H9 (cell line): ENCODE measurements at regions not wholly inside any gene's neighbourhood (a gene's known extent, or its start where the extent isn't known, plus 50 kb on each side); places are given as distances from the start of the nearest gene placed in this dataset.

ENCODE experiments used
- DNase-seq: peaks from one replicate; pipeline ENCODE4 v3.0.0-alpha.2; 2017
- H2AFZ ChIP-seq: one replicate; pipeline ENCODE4 v1.6.1; 2013; ENCODE audit warnings: mild to moderate bottlenecking, low read length, control low read depth, moderate library complexity
- H2AK5ac ChIP-seq: 2 replicates; pipeline ENCODE4 v1.6.1; 2013; ENCODE audit warnings: low read length, control low read depth, mixed read lengths; ENCODE audit not compliant: insufficient read length
- H2BK120ac ChIP-seq: one replicate; pipeline ENCODE4 v1.6.1; 2013; ENCODE audit warnings: low read depth, mild to moderate bottlenecking, low read length, control low read depth, inconsistent platforms; ENCODE audit not compliant: poor library complexity, severe bottlenecking
- H2BK12ac ChIP-seq: 2 replicates; pipeline ENCODE4 v1.6.1; 2013; ENCODE audit warnings: low read length, control low read depth, mixed read lengths, low read depth; ENCODE audit not compliant: insufficient read length
- H2BK15ac ChIP-seq: 2 replicates; pipeline ENCODE4 v1.6.1; 2013; ENCODE audit warnings: low read depth, low read length, control low read depth
- H2BK20ac ChIP-seq: one replicate; pipeline ENCODE4 v1.6.1; 2013; ENCODE audit warnings: low read depth, mild to moderate bottlenecking, low read length, control low read depth, inconsistent platforms; ENCODE audit not compliant: poor library complexity, severe bottlenecking
- H2BK5ac ChIP-seq: 2 replicates; pipeline ENCODE4 v1.6.1; 2013; ENCODE audit warnings: low read length, control low read depth, mixed read lengths; ENCODE audit not compliant: insufficient read length
- H3K14ac ChIP-seq: 2 replicates; pipeline ENCODE4 v1.6.1; 2013; ENCODE audit warnings: low read length, control low read depth; ENCODE audit not compliant: insufficient read depth
- H3K18ac ChIP-seq: 2 replicates; pipeline ENCODE4 v1.6.1; 2013; ENCODE audit warnings: low read depth, mild to moderate bottlenecking, mixed read lengths, low read length, control low read depth; ENCODE audit not compliant: insufficient read length
- H3K23ac ChIP-seq: 2 replicates; pipeline ENCODE4 v1.6.1; 2013; ENCODE audit warnings: low read length, control low read depth, mixed read lengths, low read depth; ENCODE audit not compliant: insufficient read length
- H3K23me2 ChIP-seq: 2 replicates; pipeline ENCODE4 v1.6.1; 2013; ENCODE audit warnings: low read depth, mild to moderate bottlenecking, mixed read lengths, low read length, control low read depth; ENCODE audit not compliant: insufficient read length, poor library complexity, severe bottlenecking
- H3K27ac ChIP-seq: 2 replicates; pipeline ENCODE4 v1.5.1; 2013; ENCODE audit warnings: low read length, control low read depth, mixed read lengths, low read depth; ENCODE audit not compliant: insufficient read length
- H3K27me3 ChIP-seq: 2 replicates; pipeline ENCODE4 v1.6.1; 2013; ENCODE audit warnings: low read length, control low read depth, inconsistent platforms; ENCODE audit not compliant: insufficient read depth
- H3K4ac ChIP-seq: 2 replicates; pipeline ENCODE4 v1.6.1; 2013; ENCODE audit warnings: low read depth, mild to moderate bottlenecking, control low read depth, inconsistent platforms, low read length, moderate library complexity
- H3K4me1 ChIP-seq: 2 replicates; pipeline ENCODE4 v1.6.1; 2013; ENCODE audit warnings: low read length, control low read depth, inconsistent platforms; ENCODE audit not compliant: insufficient read depth
- H3K4me2 ChIP-seq: 2 replicates; pipeline ENCODE4 v1.6.1; 2013; ENCODE audit warnings: low read length, control low read depth, mixed read lengths; ENCODE audit not compliant: insufficient read length, insufficient read depth
- H3K56ac ChIP-seq: 2 replicates; pipeline ENCODE4 v1.6.1; 2013; ENCODE audit warnings: low read depth, mild to moderate bottlenecking, mixed read lengths, low read length, control low read depth; ENCODE audit not compliant: insufficient read length
- H3K79me1 ChIP-seq: 2 replicates; pipeline ENCODE4 v1.6.1; 2013; ENCODE audit warnings: low read depth, mild to moderate bottlenecking, moderate library complexity, low read length, control low read depth, inconsistent platforms; ENCODE audit not compliant: insufficient read depth, poor library complexity, severe bottlenecking
- H3K79me2 ChIP-seq: 2 replicates; pipeline ENCODE4 v1.6.1; 2013; ENCODE audit warnings: low read length, control low read depth, inconsistent platforms; ENCODE audit not compliant: insufficient read depth
- H3K9ac ChIP-seq: 2 replicates; pipeline ENCODE4 v1.6.1; 2013; ENCODE audit warnings: low read length, control low read depth, mixed read lengths; ENCODE audit not compliant: insufficient read length; ENCODE audit errors: extremely low read depth
- H3K9me3 ChIP-seq: one replicate; pipeline ENCODE4 v1.6.1; 2013; ENCODE audit warnings: low read depth, low read length, inconsistent platforms; ENCODE audit not compliant: control insufficient read depth
- H3T11ph ChIP-seq: one replicate; pipeline ENCODE4 v1.6.1; 2013; ENCODE audit warnings: mild to moderate bottlenecking, low read length, control low read depth, inconsistent platforms
- H4K20me1 ChIP-seq: one replicate; pipeline ENCODE4 v1.6.1; 2013; ENCODE audit not compliant: control insufficient read depth, insufficient read length, insufficient read depth
- H4K5ac ChIP-seq: 2 replicates; pipeline ENCODE4 v1.6.1; 2013; ENCODE audit warnings: low read depth, mild to moderate bottlenecking, mixed read lengths, low read length, control low read depth; ENCODE audit not compliant: insufficient read length
- H4K8ac ChIP-seq: replicated peaks from 2 replicates; pipeline ENCODE4 v1.6.1; 2013; ENCODE audit warnings: low read length, control low read depth, mixed read lengths, low read depth; ENCODE audit not compliant: insufficient read length
- H4K91ac ChIP-seq: 2 replicates; pipeline ENCODE4 v1.6.1; 2013; ENCODE audit warnings: low read depth, mild to moderate bottlenecking, moderate library complexity, mixed read lengths, low read length, control low read depth; ENCODE audit not compliant: insufficient read length
- H3K27ac Mint-ChIP-seq, 3 experiments: 2 replicates in 2 of 3; 3 replicates in 1 of 3; pipeline ENCODE4 v1.8.0; 2020 to 2021; ENCODE audit warnings: mixed read lengths in 3 of 3, mild to moderate bottlenecking in 1 of 3, moderate library complexity in 1 of 3
- H3K27me3 Mint-ChIP-seq: 2 replicates; pipeline ENCODE4 v1.8.0; 2021; ENCODE audit warnings: low read depth, mild to moderate bottlenecking, moderate library complexity, mixed read lengths
- H3K36me3 Mint-ChIP-seq, 3 experiments: 2 replicates in 2 of 3; 3 replicates in 1 of 3; pipeline ENCODE4 v1.8.0; 2020 to 2021; ENCODE audit warnings: low read depth in 3 of 3, mixed read lengths in 3 of 3; ENCODE audit not compliant: insufficient read depth in 1 of 3
- H3K4me1 Mint-ChIP-seq, 2 experiments: 2 replicates each; pipeline ENCODE4 v1.8.0; 2020; ENCODE audit warnings: mixed read lengths in 2 of 2
- H3K4me3 Mint-ChIP-seq, 2 experiments: 2 replicates in 1 of 2; 3 replicates in 1 of 2; pipeline ENCODE4 v1.8.0; 2020 to 2021; ENCODE audit warnings: mild to moderate bottlenecking in 2 of 2, mixed read lengths in 2 of 2, moderate library complexity in 1 of 2
- H3K9me3 Mint-ChIP-seq, 2 experiments: 2 replicates in 1 of 2; 3 replicates in 1 of 2; pipeline ENCODE4 v1.8.0; 2020; ENCODE audit warnings: mild to moderate bottlenecking in 2 of 2, mixed read lengths in 2 of 2, moderate library complexity in 1 of 2
- WGBS: extraction: QIAGEN DNeasy Blood & Tissue Kit; methylation state at CpG from one replicate; pipeline ENCODE4 v1.1.7; 2013; ENCODE audit warnings: missing lambda C conversion rate, low lambda C conversion rate, mixed read lengths; ENCODE audit not compliant: insufficient read length; ENCODE audit errors: extremely low coverage; 5-methylcytosine and 5-hydroxymethylcytosine counted together
- TF ChIP-seq, protein P1 (sequence below): fragments of 200-600 bp; sonication (generic); conservative IDR thresholded peaks from 3 replicates; pipeline ENCODE4 v1.8.0; 2021; ENCODE audit warnings: antibody characterized with exemption, mild to moderate bottlenecking

DNA sequence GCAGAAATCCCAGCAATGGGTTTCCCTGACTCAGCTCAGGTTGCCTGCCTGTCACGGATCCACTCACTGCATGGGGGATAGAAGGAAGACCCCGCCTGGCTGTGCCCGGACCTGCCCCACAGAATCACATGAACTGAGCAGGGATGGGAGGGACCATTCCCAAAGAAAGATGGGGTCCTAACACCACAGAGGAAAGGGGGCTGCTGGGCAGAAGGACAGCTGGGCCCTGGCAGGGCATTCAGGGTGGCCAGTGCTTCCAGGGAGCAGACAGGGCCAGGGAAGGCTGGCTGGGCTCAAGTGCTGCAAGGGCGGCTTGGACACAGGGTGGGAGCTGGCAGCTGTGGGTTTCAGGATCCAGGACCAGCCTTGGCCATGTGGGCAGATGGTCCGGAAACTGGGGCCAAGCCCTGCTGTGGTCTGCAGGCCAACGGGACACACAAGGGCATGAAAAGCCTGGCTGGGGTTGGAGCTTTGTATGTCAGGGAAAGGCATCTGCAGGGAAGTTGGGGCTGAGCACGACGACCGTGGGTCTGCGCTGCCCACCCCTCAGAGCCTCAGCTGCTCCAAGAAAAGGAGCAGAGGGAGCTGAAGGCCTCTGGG, 723.9 kb downstream of the PTPRU start:
- no CpG with 5 or more reads among the region's 10 CpGs for WGBS
- H3K4me2 ChIP-seq: no peak overlapping the region
- peak overlapping the region; percentile 32; the same call in 1 of the 2 replicates for H3K14ac ChIP-seq
- H3K4me1 ChIP-seq: no peaks in the 10 kb centered on the region
- H3K27ac ChIP-seq: no peak overlapping the region
- no peak overlapping the region for H3K9ac ChIP-seq
- Mint-ChIP-seq H3K9me3 (no peaks in the 10 kb centered on the region; a peak in 1 of 5 replicates), H3K4me1 (peaks cover 12 to 19% of the 10 kb centered on the region in 2 experiments), H3K36me3 (no peaks in the 10 kb centered on the region), H3K27ac (no peak overlapping the region), H3K4me3 (no peak overlapping the region), H3K27me3 (peaks cover 2% of the 10 kb centered on the region; the same call in 1 of the 2 replicates)
- H3K23ac ChIP-seq: no peak overlapping the region
- no peak overlapping the region for H2BK12ac ChIP-seq
- H3T11ph ChIP-seq: no peak overlapping the region
- H3K9me3 ChIP-seq: no peaks in the 10 kb centered on the region
- no peak overlapping the region for H4K8ac ChIP-seq
- H2BK15ac ChIP-seq: no peak overlapping the region
- H3K79me1 ChIP-seq: no peaks in the 10 kb centered on the region
- no peak overlapping the region for H2AFZ ChIP-seq
- TF ChIP-seq, protein P1, sequence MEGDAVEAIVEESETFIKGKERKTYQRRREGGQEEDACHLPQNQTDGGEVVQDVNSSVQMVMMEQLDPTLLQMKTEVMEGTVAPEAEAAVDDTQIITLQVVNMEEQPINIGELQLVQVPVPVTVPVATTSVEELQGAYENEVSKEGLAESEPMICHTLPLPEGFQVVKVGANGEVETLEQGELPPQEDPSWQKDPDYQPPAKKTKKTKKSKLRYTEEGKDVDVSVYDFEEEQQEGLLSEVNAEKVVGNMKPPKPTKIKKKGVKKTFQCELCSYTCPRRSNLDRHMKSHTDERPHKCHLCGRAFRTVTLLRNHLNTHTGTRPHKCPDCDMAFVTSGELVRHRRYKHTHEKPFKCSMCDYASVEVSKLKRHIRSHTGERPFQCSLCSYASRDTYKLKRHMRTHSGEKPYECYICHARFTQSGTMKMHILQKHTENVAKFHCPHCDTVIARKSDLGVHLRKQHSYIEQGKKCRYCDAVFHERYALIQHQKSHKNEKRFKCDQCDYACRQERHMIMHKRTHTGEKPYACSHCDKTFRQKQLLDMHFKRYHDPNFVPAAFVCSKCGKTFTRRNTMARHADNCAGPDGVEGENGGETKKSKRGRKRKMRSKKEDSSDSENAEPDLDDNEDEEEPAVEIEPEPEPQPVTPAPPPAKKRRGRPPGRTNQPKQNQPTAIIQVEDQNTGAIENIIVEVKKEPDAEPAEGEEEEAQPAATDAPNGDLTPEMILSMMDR: no peak
- no peak overlapping the region for H2AK5ac ChIP-seq
- no peak overlapping the region for H3K4ac ChIP-seq
- peak; percentile 20 for DNase-seq
- no peaks in the 10 kb centered on the region for H3K79me2 ChIP-seq
- H3K23me2 ChIP-seq: no peaks in the 10 kb centered on the region
- no peaks in the 10 kb centered on the region for H4K20me1 ChIP-seq
- H4K5ac ChIP-seq: no peak overlapping the region
- no peak overlapping the region for H3K18ac ChIP-seq
- no peak overlapping the region for H3K56ac ChIP-seq
- H2BK120ac ChIP-seq: no peak overlapping the region
- H2BK5ac ChIP-seq: no peak overlapping the region
- no peak overlapping the region for H4K91ac ChIP-seq
- no peaks in the 10 kb centered on the region for H3K27me3 ChIP-seq
- no peak overlapping the region for H2BK20ac ChIP-seq
